A673 (cell line): ENCODE measurements at regions not wholly inside any gene's neighbourhood (a gene's known extent, or its start where the extent isn't known, plus 50 kb on each side); places are given as distances from the start of the nearest gene placed in this dataset.

Source experiments
- EZH2 ChIP-seq: fragments of 200-600 bp; sonication (generic); IDR thresholded peaks from 2 replicates; pipeline ENCODE4 v1.6.1; 2017; ENCODE audit warnings: borderline replicate concordance, low read depth, mild to moderate bottlenecking, mixed read lengths, antibody characterized with exemption, low read length; ENCODE audit not compliant: poor library complexity, severe bottlenecking
- TF ChIP-seq, protein P1 (sequence below): fragments of 300-800, 200-600 bp; sonication (generic); conservative IDR thresholded peaks from 2 replicates; pipeline ENCODE4 v1.5.1; 2017; ENCODE audit warnings: low read depth, mild to moderate bottlenecking, antibody characterized with exemption, low read length, moderate library complexity, mixed read lengths

DNA sequence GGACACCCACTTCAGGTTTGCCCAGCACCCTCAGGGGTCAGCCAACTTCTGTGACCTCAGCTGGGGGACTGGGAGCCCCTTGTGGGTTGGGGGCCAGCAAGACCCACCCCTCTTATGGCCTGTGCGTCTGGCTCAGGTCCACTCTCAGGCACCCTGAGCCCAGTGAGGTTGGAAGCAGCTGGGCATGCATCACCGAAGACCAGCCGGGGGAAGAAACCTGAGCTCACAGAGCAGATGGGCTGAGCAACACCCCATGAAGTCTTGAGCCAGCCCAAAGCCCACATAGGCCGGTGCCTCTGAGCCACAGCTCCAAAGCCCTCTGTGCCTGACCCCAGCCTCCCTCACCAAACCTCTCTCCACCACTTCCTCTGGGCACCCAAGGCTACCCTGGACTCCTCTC is 166.7 kb downstream of the RBFOX3 start:
- TF ChIP-seq, protein P1, sequence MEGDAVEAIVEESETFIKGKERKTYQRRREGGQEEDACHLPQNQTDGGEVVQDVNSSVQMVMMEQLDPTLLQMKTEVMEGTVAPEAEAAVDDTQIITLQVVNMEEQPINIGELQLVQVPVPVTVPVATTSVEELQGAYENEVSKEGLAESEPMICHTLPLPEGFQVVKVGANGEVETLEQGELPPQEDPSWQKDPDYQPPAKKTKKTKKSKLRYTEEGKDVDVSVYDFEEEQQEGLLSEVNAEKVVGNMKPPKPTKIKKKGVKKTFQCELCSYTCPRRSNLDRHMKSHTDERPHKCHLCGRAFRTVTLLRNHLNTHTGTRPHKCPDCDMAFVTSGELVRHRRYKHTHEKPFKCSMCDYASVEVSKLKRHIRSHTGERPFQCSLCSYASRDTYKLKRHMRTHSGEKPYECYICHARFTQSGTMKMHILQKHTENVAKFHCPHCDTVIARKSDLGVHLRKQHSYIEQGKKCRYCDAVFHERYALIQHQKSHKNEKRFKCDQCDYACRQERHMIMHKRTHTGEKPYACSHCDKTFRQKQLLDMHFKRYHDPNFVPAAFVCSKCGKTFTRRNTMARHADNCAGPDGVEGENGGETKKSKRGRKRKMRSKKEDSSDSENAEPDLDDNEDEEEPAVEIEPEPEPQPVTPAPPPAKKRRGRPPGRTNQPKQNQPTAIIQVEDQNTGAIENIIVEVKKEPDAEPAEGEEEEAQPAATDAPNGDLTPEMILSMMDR, result no peak
- TF ChIP-seq EZH2, result no peak
